GM21381 (cell line): ENCODE measurements at regions not wholly inside any gene's neighbourhood (a gene's known extent, or its start where the extent isn't known, plus 50 kb on each side); places are given as distances from the start of the nearest gene placed in this dataset.

ENCODE experiments used
- ATAC-seq: cut with Tn5 transposase; IDR thresholded peaks from one replicate; pipeline ENCODE4 v1.9.1; 2021; ENCODE audit warnings: mild to moderate bottlenecking, moderate library complexity; ENCODE audit not compliant: unreplicated experiment

DNA sequence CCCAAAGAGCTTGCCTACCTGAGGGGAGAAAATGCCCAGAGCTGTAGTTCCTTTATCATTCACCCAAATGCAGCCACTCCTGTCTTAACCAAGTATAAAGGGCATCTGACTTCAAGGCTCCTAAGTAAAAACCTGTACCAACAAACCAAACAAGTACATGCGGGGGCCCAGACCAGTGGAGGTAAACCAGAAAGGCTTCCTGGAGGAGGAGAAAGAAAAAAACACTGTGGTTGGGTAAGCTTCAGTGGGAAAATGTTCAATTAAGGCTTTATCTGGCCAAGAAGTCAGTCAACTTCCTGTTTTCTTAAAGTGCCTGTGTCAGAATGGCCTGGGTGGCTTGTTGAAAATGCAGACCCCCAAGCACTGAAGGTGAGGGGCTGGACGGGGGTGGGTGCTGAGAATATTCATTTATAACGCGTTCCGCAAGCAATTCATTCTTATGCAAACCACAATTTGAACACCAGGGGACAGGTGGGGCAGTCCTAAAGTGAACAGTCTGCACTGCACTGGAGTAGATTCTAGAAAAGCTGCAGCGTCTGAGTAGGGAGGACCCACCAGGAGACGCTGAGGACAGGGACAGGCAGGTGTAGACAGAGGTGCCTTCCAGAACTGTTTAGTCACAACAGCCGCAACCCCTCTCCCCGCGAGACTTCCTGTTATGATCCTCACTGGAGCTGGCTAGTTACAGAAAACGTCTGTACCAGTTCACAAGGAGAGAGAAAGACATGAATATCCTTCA lies 467.1 kb downstream of the SOX9 start:
- ATAC-seq: no peak

DNA sequence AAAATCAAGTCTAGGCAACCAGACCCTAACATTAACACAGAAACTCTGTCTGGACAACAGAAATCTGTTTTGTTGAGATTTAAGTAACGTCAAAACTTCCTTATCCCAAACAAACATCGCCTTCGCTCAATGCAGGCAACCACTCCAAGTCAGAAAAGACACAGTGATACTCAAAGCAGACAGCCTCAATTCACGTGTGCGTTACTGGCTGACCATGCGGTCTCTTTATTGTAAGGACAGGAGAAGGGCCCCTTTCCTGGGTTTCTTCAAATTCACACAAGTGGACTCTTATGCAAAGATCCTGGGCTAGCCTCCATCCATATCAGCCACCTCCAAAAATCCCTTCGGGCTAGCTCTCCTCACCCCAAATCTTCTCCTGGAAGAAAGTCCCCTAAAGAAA lies 467.7 kb downstream of the SOX9 start:
- ATAC-seq: no peak

DNA sequence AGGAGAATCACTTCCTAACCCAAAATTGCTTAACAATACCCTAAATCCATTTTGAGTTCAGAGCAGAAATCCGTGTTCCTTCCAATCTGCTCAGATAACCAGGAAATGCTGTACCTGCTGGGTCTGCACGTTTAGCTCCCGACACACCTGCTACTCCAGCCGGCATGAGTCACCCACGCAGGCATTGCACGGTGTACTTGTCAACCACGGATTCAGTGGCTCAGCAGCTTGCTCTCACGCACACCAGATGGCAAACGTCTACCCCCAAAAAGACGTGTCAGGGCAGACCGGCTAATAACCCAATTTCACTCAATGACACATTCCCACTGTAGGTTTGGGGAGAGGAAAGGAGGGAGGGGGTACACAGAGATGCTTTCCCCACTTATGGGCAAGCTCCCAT lies 468.1 kb downstream of the SOX9 start:
- ATAC-seq: no peak

DNA sequence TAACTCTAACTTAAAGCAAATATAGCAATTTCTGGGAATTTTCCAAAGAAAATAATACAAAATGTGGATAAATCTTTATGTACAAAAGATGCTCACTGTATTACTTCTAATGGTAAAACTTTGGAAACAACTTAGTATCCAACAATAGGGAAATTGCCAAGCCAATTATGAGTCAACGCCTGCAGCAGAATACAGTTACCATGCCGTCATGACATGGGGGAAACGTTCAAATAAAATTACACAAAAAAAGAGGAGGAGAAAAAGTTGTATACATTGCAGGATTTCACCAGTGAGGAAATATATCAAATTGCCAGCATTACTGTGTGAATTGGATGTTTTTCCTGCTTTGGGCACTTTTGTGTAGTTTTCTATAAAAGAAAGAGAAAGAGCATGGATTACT lies 469.6 kb downstream of the SOX9 start:
- ATAC-seq: no peak

DNA sequence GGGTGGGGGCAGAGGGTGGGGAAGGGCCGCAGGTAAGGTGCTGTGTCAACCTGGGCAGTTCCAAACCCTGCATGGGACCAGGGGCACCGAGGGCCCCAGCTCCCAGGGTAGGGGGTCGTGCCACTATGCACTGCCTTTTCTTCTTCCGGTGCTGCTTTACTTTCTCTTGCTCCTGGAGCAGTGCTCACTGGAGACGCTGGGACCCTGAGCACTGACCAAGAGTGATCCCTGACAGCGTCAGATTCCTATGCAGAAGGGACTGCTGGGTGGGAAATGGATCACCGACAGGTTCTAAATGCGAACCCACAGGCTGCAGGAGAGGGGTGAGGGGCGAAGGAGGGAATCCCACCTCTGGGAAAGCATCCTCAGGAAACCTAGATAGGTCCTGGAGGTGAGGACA lies 470.1 kb downstream of the SOX9 start:
- no peak for ATAC-seq

DNA sequence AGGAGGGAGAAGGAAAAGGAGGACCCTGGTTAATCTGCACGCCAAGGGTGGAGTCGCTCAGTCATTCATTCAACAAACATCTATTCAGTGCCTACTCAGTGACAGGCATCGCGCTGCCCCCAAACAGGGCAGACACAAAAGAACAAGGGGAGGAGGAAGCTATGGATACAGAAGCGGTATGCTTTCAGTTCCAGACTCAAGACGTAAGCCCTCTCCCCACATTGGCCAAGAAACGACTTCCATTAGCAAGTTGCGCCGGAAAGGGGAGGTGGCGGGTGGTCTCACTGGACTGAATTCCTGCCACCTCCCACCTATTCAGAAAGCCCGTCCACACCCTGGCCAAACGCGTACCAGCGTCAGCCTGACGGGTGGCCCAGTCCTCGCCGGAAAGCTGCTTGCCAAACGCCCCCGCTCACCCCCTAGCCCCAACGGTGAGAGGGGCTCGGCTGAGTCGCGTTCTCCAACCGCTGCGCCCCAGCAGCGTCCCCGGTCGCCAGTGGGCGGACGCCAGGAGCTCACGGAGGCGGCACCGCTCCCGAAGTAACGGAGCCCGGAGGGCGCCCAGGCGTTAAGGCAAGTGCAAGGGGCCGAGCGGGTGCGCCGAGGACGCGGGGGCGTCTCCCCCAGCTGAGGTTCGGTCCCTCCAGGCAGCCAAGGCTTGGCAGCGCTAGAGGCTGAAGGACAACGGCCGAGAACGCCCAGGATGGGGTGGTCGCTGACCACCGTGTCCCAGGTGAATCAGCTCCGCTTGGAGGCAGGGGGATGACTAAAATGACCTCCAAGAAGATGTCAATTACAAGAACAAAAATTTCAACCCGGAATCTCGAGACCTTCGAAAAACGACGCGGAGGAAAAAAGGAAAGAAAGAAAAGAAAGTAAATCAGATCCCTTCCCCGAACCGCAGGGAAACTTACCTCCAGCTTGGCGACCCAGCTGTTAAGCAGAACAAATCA lies 470.7 kb downstream of the SOX9 start:
- no peak for ATAC-seq

DNA sequence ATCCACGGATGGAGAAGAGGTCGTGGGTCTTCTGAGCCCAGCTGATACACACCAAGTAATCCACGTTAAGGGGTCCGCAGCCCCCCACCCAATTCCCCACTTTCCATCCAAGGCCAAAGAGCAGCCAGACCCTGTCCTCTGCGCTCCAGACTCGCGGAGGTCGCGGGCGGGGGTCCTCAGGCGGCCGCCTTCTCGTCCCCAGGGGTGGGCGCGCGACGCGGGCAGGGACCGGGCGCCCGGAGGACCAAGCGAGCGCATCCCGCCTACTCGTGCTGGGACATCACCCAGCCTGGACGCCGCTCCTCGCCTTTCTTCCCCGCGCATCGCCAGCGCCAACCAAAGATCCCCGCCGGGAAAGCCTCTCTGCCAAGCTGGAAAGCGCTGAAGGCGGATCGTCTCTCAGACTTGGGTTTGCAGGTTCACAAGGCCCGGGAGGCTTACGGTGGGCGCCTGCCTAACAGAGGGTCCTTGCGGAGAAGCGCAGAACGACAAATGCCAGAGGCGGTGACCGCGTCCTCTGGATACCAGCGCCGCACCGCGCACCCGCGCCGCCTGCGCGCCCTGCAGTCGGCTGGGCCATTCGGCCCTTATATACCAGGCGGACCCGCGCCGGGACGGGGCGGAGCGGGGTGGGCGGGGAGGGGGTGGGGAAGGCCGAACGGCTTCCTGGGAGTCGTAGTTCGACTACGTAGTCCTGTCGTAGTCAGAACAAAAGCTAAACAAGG lies 471.6 kb downstream of the SOX9 start:
- ATAC-seq: peak; percentile 48

DNA sequence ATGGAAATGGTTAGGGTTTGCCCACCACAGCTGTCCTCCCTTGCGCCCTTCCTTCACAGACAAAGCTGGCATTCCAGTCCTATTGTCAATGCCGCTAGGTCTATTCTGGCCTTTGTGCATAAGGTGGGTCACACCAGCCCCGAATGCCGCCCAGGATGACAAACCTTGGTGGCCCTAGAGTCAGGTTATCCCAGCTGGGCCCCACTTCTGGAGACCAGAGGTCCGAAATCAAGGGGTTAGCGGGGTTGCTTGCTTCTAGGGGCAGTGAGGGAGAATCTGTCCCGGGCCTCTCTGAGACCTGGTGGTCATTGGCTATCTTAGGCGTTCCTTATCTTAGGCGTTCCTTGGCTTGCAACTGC lies 472.1 kb downstream of the SOX9 start:
- no peak for ATAC-seq

DNA sequence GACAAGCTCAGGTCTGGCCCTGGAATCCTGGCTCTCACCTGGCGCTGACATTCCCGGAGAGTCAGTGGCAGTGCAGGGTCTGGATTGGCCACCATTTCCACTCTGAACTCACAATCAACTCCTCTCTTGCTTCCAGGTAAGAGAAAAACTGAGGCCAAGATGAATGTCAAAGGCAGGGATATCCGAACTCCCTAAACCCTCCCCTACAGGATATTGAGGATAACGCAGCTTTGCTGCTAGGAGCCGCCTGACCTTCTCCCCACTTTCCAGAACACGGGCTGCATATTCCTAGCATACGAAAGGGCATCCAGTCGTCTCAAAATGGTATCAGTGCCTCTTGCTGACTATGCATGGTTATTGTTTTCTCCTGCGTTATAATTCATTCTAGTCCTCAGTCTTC lies 473.4 kb downstream of the SOX9 start:
- ATAC-seq: no peak
